GM12878 (cell line): ENCODE measurements at regions not wholly inside any gene's neighbourhood (a gene's known extent, or its start where the extent isn't known, plus 50 kb on each side); places are given as distances from the start of the nearest gene placed in this dataset.

ENCODE experiments used
- ATAC-seq: fragments of 200-7000 bp; cut with Tn5 transposase; 3 replicates; pipeline ENCODE4 v1.9.1; 2020; ENCODE audit warnings: mild to moderate bottlenecking, moderate library complexity
- BruUV-seq: library from RNA; stranded (reverse); fragments of 400-500 nt; replicated peaks from 2 replicates; lab custom pipeline; 2021; lab: Mats Ljungman, UMichigan
- CTCF ChIA-PET: fragments of 300-600 bp; sonication (Branson Sonifier 250); formaldehyde crosslinking; extraction: SDS; loops from one replicate; lab custom pipeline; 2021; ENCODE audit warnings: inconsistent platforms; lab: Yijun Ruan, JAX
- POLR2A ChIA-PET: fragments of 350-600 bp; formaldehyde crosslinking; extraction: SDS; loops from one replicate; lab custom pipeline; 2021; ENCODE audit warnings: inconsistent platforms; lab: Charles Lee
- RAD21 ChIA-PET: fragments of 300-600 bp; sonication (Branson Sonifier 250); formaldehyde crosslinking; loops from one replicate; lab custom pipeline; 2023; ENCODE audit warnings: antibody characterized with exemption; ENCODE audit not compliant: unreplicated experiment; lab: Charles Lee
- SMC1A ChIA-PET: fragments of 300-600 bp; sonication (Branson Sonifier 250); formaldehyde crosslinking; loops from one replicate; lab custom pipeline; 2023; ENCODE audit not compliant: unreplicated experiment, uncharacterized antibody; lab: Charles Lee
- DNase-seq: peaks from one replicate; pipeline ENCODE4 v3.0.0-alpha.2; 2011; ENCODE audit warnings: low read depth, low spot score
- FAIRE-seq: peaks from 3 replicates; lab custom pipeline; 2011; peaks lifted over from hg19 to GRCh38; lab: Jason Lieb, UNC
- H2AFZ ChIP-seq: 2 replicates; pipeline ENCODE4 v1.6.0; 2011; ENCODE audit warnings: low read depth, low read length, control low read depth; ENCODE audit not compliant: control insufficient read depth
- H3K27ac ChIP-seq: 2 replicates; pipeline ENCODE4 v1.5.1; 2011; ENCODE audit warnings: control low read depth; ENCODE audit not compliant: control insufficient read depth, insufficient read depth
- H3K27me3 ChIP-seq, 2 experiments: replicated peaks in 1 of 2; 2 replicates each; pipeline versions ENCODE4 v1.6.0 to v1.6.1; 2011; ENCODE audit warnings: low read length in 1 of 2; ENCODE audit not compliant: control insufficient read depth in 2 of 2, insufficient read depth in 2 of 2
- H3K36me3 ChIP-seq, 2 experiments: 2 replicates each; pipeline ENCODE4 v1.5.1; 2011; ENCODE audit warnings: low read length in 1 of 2; ENCODE audit not compliant: control insufficient read depth in 2 of 2, insufficient read depth in 2 of 2
- H3K4me1 ChIP-seq: 2 replicates; pipeline ENCODE4 v1.6.1; 2011; ENCODE audit warnings: mild to moderate bottlenecking, low read length, moderate library complexity, mixed read lengths; ENCODE audit not compliant: control insufficient read depth, insufficient read depth
- H3K4me2 ChIP-seq: 2 replicates; pipeline ENCODE4 v1.6.0; 2011; ENCODE audit warnings: control low read depth; ENCODE audit not compliant: control insufficient read depth, insufficient read depth
- H3K4me3 ChIP-seq: fragments of 200-600 bp; sonication (generic); 2 replicates; pipeline ENCODE4 v1.5.1; 2016
- H3K79me2 ChIP-seq: 2 replicates; pipeline ENCODE4 v1.6.0; 2011; ENCODE audit warnings: low read length; ENCODE audit not compliant: control insufficient read depth, insufficient read depth
- H3K9ac ChIP-seq: 2 replicates; pipeline ENCODE4 v1.8.0; 2011; ENCODE audit warnings: low read length, control low read depth, mixed read lengths; ENCODE audit not compliant: control insufficient read depth, insufficient read depth
- H3K9me3 ChIP-seq: replicated peaks from 3 replicates; pipeline ENCODE4 v1.5.1; 2011; ENCODE audit warnings: mild to moderate bottlenecking, low read length; ENCODE audit not compliant: control insufficient read depth, insufficient read depth
- H4K20me1 ChIP-seq: 2 replicates; pipeline ENCODE4 v1.6.0; 2011; ENCODE audit not compliant: control insufficient read depth, insufficient read depth
- ASH2L ChIP-seq: fragments of 300-600, 200-600 bp; sonication (generic); IDR thresholded peaks from 2 replicates; pipeline ENCODE4 v1.6.1; 2017; ENCODE audit warnings: low read depth, mild to moderate bottlenecking, borderline replicate concordance
- BMI1 ChIP-seq: fragments of 450-650 bp; IDR thresholded peaks from 2 replicates; pipeline ENCODE4 v1.6.1; 2016; ENCODE audit warnings: mild to moderate bottlenecking, moderate library complexity, borderline replicate concordance
- CHD4 ChIP-seq: fragments of 200-600 bp; sonication (generic); IDR thresholded peaks from 2 replicates; pipeline ENCODE4 v1.6.1; 2016; ENCODE audit warnings: mild to moderate bottlenecking
- CREB1 ChIP-seq: IDR thresholded peaks from 2 replicates; pipeline ENCODE4 v1.6.1; 2012; ENCODE audit warnings: low read depth, mild to moderate bottlenecking, inconsistent platforms
- CREM ChIP-seq: IDR thresholded peaks from 2 replicates; pipeline ENCODE4 v1.6.1; 2014; ENCODE audit warnings: antibody characterized with exemption, low read depth
- E4F1 ChIP-seq: fragments of 450-650 bp; IDR thresholded peaks from 2 replicates; pipeline ENCODE4 v1.6.1; 2018; ENCODE audit warnings: borderline replicate concordance, mild to moderate bottlenecking; ENCODE audit not compliant: partially characterized antibody
- ESRRA ChIP-seq: IDR thresholded peaks from 2 replicates; pipeline ENCODE4 v1.6.1; 2012; ENCODE audit warnings: mild to moderate bottlenecking, low read length, improper control_type of control experiment
- HSF1 ChIP-seq: fragments of 150-350 bp; IDR thresholded peaks from 2 replicates; pipeline ENCODE4 v1.6.1; 2014; ENCODE audit warnings: mild to moderate bottlenecking, low read depth, low read length
- IKZF2 ChIP-seq, 2 experiments: fragments of 450-650 bp; IDR thresholded peaks; 2 replicates each; pipeline ENCODE4 v1.6.1; 2017; ENCODE audit warnings: mild to moderate bottlenecking in 2 of 2, moderate library complexity in 2 of 2
- MEF2B ChIP-seq: fragments of 450-650 bp; IDR thresholded peaks from 2 replicates; pipeline ENCODE4 v1.6.1; 2018; ENCODE audit warnings: mild to moderate bottlenecking, moderate library complexity; ENCODE audit not compliant: partially characterized antibody, poor library complexity, severe bottlenecking
- NR2C1 ChIP-seq: fragments of 450-650 bp; IDR thresholded peaks from 2 replicates; pipeline ENCODE4 v1.6.1; 2017; ENCODE audit warnings: antibody characterized with exemption, mild to moderate bottlenecking, moderate library complexity
- NR2C2 ChIP-seq: IDR thresholded peaks from 2 replicates; pipeline ENCODE4 v1.6.1; 2011; ENCODE audit warnings: borderline replicate concordance, low read depth; ENCODE audit not compliant: control insufficient read depth, insufficient read length
- NRF1 ChIP-seq: conservative IDR thresholded peaks from 2 replicates; pipeline ENCODE4 v1.6.1; 2011; ENCODE audit warnings: mild to moderate bottlenecking, low read depth, low read length, improper control_type of control experiment
- POLR2AphosphoS5 ChIP-seq: IDR thresholded peaks from 2 replicates; pipeline ENCODE4 v1.6.1; 2011; ENCODE audit warnings: mild to moderate bottlenecking, low read length, inconsistent platforms
- RELA ChIP-seq: fragments of 450-650 bp; IDR thresholded peaks from 2 replicates; pipeline ENCODE4 v1.8.0; 2014; ENCODE audit warnings: borderline replicate concordance; ENCODE audit not compliant: partially characterized antibody
- RELB ChIP-seq: fragments of 450-650 bp; IDR thresholded peaks from 2 replicates; pipeline ENCODE4 v1.6.1; 2017; ENCODE audit warnings: low read depth, mild to moderate bottlenecking, moderate library complexity
- RFX5 ChIP-seq: IDR thresholded peaks from 2 replicates; pipeline ENCODE4 v1.6.1; 2011; ENCODE audit warnings: low read depth, low read length, improper control_type of control experiment
- SREBF2 ChIP-seq: IDR thresholded peaks from 2 replicates; pipeline ENCODE4 v1.6.1; 2012; ENCODE audit warnings: mild to moderate bottlenecking, low read length
- STAT1 ChIP-seq: fragments of 450-650 bp; conservative IDR thresholded peaks from 2 replicates; pipeline ENCODE4 v1.6.1; 2014; ENCODE audit warnings: antibody characterized with exemption, mild to moderate bottlenecking
- ZNF217 ChIP-seq: fragments of 450-650 bp; IDR thresholded peaks from 2 replicates; pipeline ENCODE4 v1.6.1; 2017; ENCODE audit warnings: antibody characterized with exemption, mild to moderate bottlenecking
- WGBS: methylation state at CpG from one replicate; pipeline ENCODE4 v1.1.6; 2016; ENCODE audit warnings: low lambda C conversion rate; ENCODE audit not compliant: insufficient replicate concordance, insufficient coverage; ENCODE audit errors: missing lambda C conversion rate; 5-methylcytosine and 5-hydroxymethylcytosine counted together
- in situ Hi-C: fragments of 300-500 bp; cut with MboI; formaldehyde crosslinking; loops from 9 replicates; pipeline ENCODE4 v1.14.3; 2018; ENCODE audit warnings: mixed read lengths
- intact Hi-C: fragments of 100-400 bp; cut with micrococcal nuclease; formaldehyde crosslinking; loops from one replicate; pipeline ENCODE4 v1.14.2; 2022; ENCODE audit not compliant: unreplicated experiment

- peaks cover 2% of the 10 kb centered on the region; the same call in 1 of the 2 replicates for H4K20me1 ChIP-seq
- no peak overlapping the region for H3K27ac ChIP-seq
- H3K4me3 ChIP-seq = no peak overlapping the region
- RAD21 ChIA-PET = no interaction called here
- H3K27me3 ChIP-seq = no peaks in the 10 kb centered on the region; a peak in 1 of 4 replicates
- ATAC-seq = no peak
- POLR2A ChIA-PET = no interaction called here
- peaks cover 5% of the 10 kb centered on the region; the same call in 2 of the 3 replicates for H3K9me3 ChIP-seq
- in situ Hi-C loops (no loop called here), intact Hi-C loops (no loop called here)
- no peaks in the 10 kb centered on the region for H3K36me3 ChIP-seq
- no peaks in the 10 kb centered on the region for H3K79me2 ChIP-seq
- H3K4me1 ChIP-seq = peaks cover 10% of the 10 kb centered on the region
- no peak overlapping the region for H2AFZ ChIP-seq
- 60% methylated on average over 20 of the region's 22 CpGs for WGBS
- H3K4me2 ChIP-seq = peak overlapping the region; percentile 76
- SMC1A ChIA-PET = interaction anchor here (1.6 kb wide), 1 partner anchor 19 kb away, joined by 5 read pairs; no protein-coding TSS in a partner anchor
- no peak for TF ChIP-seq SREBF2
- TF ChIP-seq IKZF2 (IDR thresholded peaks at IDR 0.05) = no peak
- no peak for TF ChIP-seq RFX5
- TF ChIP-seq CREM = no peak
- no peak for TF ChIP-seq MEF2B
- TF ChIP-seq STAT1 = no peak
- TF ChIP-seq ESRRA = no peak
- no peak for TF ChIP-seq NR2C1
- no peak for TF ChIP-seq ZNF217
- no peak for TF ChIP-seq HSF1
- TF ChIP-seq E4F1 = no peak
- no peak for TF ChIP-seq ASH2L
- no peak for TF ChIP-seq BMI1
- TF ChIP-seq NRF1 = no peak
- TF ChIP-seq CHD4 = no peak
- no peak for TF ChIP-seq RELB
- TF ChIP-seq RELA = no peak
- no peak for TF ChIP-seq NR2C2
- no peak for TF ChIP-seq CREB1
- no peak for TF ChIP-seq POLR2AphosphoS5
- DNase-seq = no peak
- BruUV-seq = no TSS peak
- H3K9ac ChIP-seq = no peak overlapping the region
- CTCF ChIA-PET = no interaction called here
- no peak for FAIRE-seq
These were observed 80.5 kb upstream of the LINC01488 start for GRCh38 chr11:69400771-69401590.
